A549 (cell line): ENCODE measurements at regions not wholly inside any gene's neighbourhood (a gene's known extent, or its start where the extent isn't known, plus 50 kb on each side); places are given as distances from the start of the nearest gene placed in this dataset.

Source experiments
- ATAC-seq, 2 experiments: fragments of 200-7000 bp in 1 of 2; fragments of >200 bp in 1 of 2; cut with Nextera tagmentation in 1 of 2; cut with Tn5 transposase in 1 of 2; 3 replicates each; pipeline versions ENCODE4 v1.8.0 to v1.9.1; 2018 to 2020; ENCODE audit warnings: mild to moderate bottlenecking in 1 of 2, moderate library complexity in 1 of 2
- CTCF ChIA-PET: fragments of 300-600 bp; sonication (Branson Sonifier 250); formaldehyde crosslinking; extraction: SDS; loops from one replicate; lab custom pipeline; 2021; ENCODE audit warnings: antibody characterized with exemption, inconsistent platforms; lab: Yijun Ruan, JAX
- POLR2A ChIA-PET: fragments of 350-600 bp; formaldehyde crosslinking; extraction: SDS; loops from one replicate; lab custom pipeline; 2021; ENCODE audit warnings: antibody characterized with exemption, inconsistent platforms; lab: Yijun Ruan, JAX
- DNase-seq, 2 experiments: peaks; one replicate each; pipeline versions ENCODE4 v3.0.0 to v3.0.0-alpha.2; 2011 to 2016; ENCODE audit warnings: low read depth in 1 of 2, low spot score in 1 of 2
- FAIRE-seq: peaks from 2 replicates; lab custom pipeline; 2011; peaks lifted over from hg19 to GRCh38; lab: Jason Lieb, UNC
- H3K27ac ChIP-seq, 2 experiments: fragments of >200 bp; sonication (Bioruptor Twin); formaldehyde crosslinking; 3 replicates each; pipeline ENCODE4 v1.5.1; 2016 to 2017
- H3K4me1 ChIP-seq: fragments of >200 bp; sonication (Bioruptor Twin); formaldehyde crosslinking; 3 replicates; pipeline ENCODE4 v1.6.1; 2016
- H3K4me2 ChIP-seq: fragments of >200 bp; sonication (Bioruptor Twin); formaldehyde crosslinking; 3 replicates; pipeline ENCODE4 v1.6.1; 2016
- H3K4me3 ChIP-seq: fragments of >200 bp; sonication (Bioruptor Twin); formaldehyde crosslinking; 3 replicates; pipeline ENCODE4 v1.5.1; 2016
- H3K9me3 ChIP-seq: fragments of >200 bp; sonication (Bioruptor Twin); formaldehyde crosslinking; 3 replicates; pipeline ENCODE4 v1.6.1; 2016
- CBX2 ChIP-seq: fragments of 200-600 bp; sonication (generic); IDR thresholded peaks from 2 replicates; pipeline ENCODE4 v1.6.1; 2016; ENCODE audit warnings: low read depth, mild to moderate bottlenecking, borderline replicate concordance
- CBX8 ChIP-seq: fragments of 200-600 bp; sonication (generic); IDR thresholded peaks from 2 replicates; pipeline ENCODE4 v1.6.1; 2016
- CHD2 ChIP-seq: fragments of 150-350 bp; IDR thresholded peaks from 2 replicates; pipeline ENCODE4 v1.6.1; 2014; ENCODE audit warnings: low read length; ENCODE audit not compliant: partially characterized antibody
- EHF ChIP-seq: fragments of 250-450 bp; sonication (Bioruptor Pico); IDR thresholded peaks from 2 replicates; pipeline ENCODE4 v1.5.0; 2020; ENCODE audit warnings: mild to moderate bottlenecking
- EHMT2 ChIP-seq: fragments of 200-600 bp; sonication (generic); IDR thresholded peaks from 2 replicates; pipeline ENCODE4 v1.6.1; 2016; ENCODE audit warnings: antibody characterized with exemption, low read depth, mild to moderate bottlenecking, moderate library complexity
- FOXS1 ChIP-seq: fragments of 250-450 bp; sonication (Bioruptor Pico); IDR thresholded peaks from 2 replicates; pipeline ENCODE4 v1.5.0; 2020; ENCODE audit warnings: mild to moderate bottlenecking, moderate library complexity
- HDAC2 ChIP-seq: fragments of 200-600 bp; sonication (generic); IDR thresholded peaks from 2 replicates; pipeline ENCODE4 v1.6.1; 2016
- HMGXB4 ChIP-seq: fragments of 250-450 bp; sonication (Bioruptor Pico); IDR thresholded peaks from 2 replicates; pipeline ENCODE4 v1.5.0; 2021; ENCODE audit warnings: mild to moderate bottlenecking, moderate library complexity, borderline replicate concordance
- KDM5A ChIP-seq: fragments of 200-600 bp; sonication (generic); IDR thresholded peaks from 2 replicates; pipeline ENCODE4 v1.6.1; 2016; ENCODE audit warnings: antibody characterized with exemption, mild to moderate bottlenecking
- MAZ ChIP-seq: fragments of 150-350 bp; IDR thresholded peaks from 2 replicates; pipeline ENCODE4 v1.6.1; 2014; ENCODE audit warnings: antibody characterized with exemption, low read depth, low read length, borderline replicate concordance
- MYC ChIP-seq: IDR thresholded peaks from 2 replicates; pipeline ENCODE4 v1.6.1; 2012; ENCODE audit warnings: mild to moderate bottlenecking, inconsistent platforms, low read length, improper control_type of control experiment, borderline replicate concordance
- POLR2AphosphoS2 ChIP-seq: conservative IDR thresholded peaks from 2 replicates; pipeline ENCODE4 v1.6.1; 2012; ENCODE audit warnings: low read length, improper control_type of control experiment, inconsistent platforms
- RARB ChIP-seq: fragments of 250-450 bp; sonication (Bioruptor Pico); IDR thresholded peaks from 2 replicates; pipeline ENCODE4 v1.8.0; 2021; ENCODE audit warnings: mild to moderate bottlenecking, moderate library complexity
- SMC3 ChIP-seq: fragments of >200 bp; sonication (Bioruptor Twin); formaldehyde crosslinking; IDR thresholded peaks from 3 replicates; pipeline ENCODE4 v1.6.1; 2018; ENCODE audit warnings: inconsistent platforms
- SREBF2 ChIP-seq: fragments of 450-650 bp; IDR thresholded peaks from 2 replicates; pipeline ENCODE4 v1.6.1; 2014; ENCODE audit warnings: mild to moderate bottlenecking, moderate library complexity
- WGBS: methylation state at CpG from one replicate; pipeline ENCODE4 v1.1.6; 2017; ENCODE audit errors: missing lambda C conversion rate; 5-methylcytosine and 5-hydroxymethylcytosine counted together
- TF ChIP-seq, protein P1 (sequence below): fragments of 200-600 bp; sonication (generic); IDR thresholded peaks from 2 replicates; pipeline ENCODE4 v1.6.1; 2016; ENCODE audit warnings: antibody characterized with exemption, mild to moderate bottlenecking, moderate library complexity
- TF ChIP-seq, protein P2 (sequence below): IDR thresholded peaks from 2 replicates; pipeline ENCODE4 v1.6.1; 2012
- TF ChIP-seq, protein P3 (sequence below): fragments of >200 bp; sonication (Bioruptor Twin); formaldehyde crosslinking; IDR thresholded peaks from 2 replicates; pipeline ENCODE4 v1.6.1; 2016
- TF ChIP-seq, protein P4 (sequence below): fragments of 450-650 bp; IDR thresholded peaks from 2 replicates; pipeline ENCODE4 v1.6.1; 2014; ENCODE audit warnings: antibody characterized with exemption

- CTCF ChIA-PET = no interaction called here
- ATAC-seq = peak in 1 of 2 experiments; percentile 50; a peak in 2 of 6 replicates
- POLR2A ChIA-PET = no interaction called here
These were observed 436.9 kb downstream of the SLC4A3 start for GRCh38 chr2:220064111-220065030.

GRCh38 chr2:220065581-220065980 is 438.2 kb downstream of the SLC4A3 start:
- WGBS = 68% methylated on average over 2 of the region's 2 CpGs
- CTCF ChIA-PET = no interaction called here

More at GRCh38 chr2:220064111-220065030, 436.9 kb downstream of the SLC4A3 start:
- H3K4me1 ChIP-seq = peaks cover 24% of the 10 kb centered on the region
- TF ChIP-seq HMGXB4 (CRISPR knock-in tag) (no peak), SMC3 (no peak), CHD2 (no peak), HDAC2 (no peak), EHF (CRISPR knock-in tag) (no peak), FOXS1 (CRISPR knock-in tag) (no peak), EHMT2 (no peak), MYC (no peak), MAZ (no peak)
- TF ChIP-seq, protein P1, sequence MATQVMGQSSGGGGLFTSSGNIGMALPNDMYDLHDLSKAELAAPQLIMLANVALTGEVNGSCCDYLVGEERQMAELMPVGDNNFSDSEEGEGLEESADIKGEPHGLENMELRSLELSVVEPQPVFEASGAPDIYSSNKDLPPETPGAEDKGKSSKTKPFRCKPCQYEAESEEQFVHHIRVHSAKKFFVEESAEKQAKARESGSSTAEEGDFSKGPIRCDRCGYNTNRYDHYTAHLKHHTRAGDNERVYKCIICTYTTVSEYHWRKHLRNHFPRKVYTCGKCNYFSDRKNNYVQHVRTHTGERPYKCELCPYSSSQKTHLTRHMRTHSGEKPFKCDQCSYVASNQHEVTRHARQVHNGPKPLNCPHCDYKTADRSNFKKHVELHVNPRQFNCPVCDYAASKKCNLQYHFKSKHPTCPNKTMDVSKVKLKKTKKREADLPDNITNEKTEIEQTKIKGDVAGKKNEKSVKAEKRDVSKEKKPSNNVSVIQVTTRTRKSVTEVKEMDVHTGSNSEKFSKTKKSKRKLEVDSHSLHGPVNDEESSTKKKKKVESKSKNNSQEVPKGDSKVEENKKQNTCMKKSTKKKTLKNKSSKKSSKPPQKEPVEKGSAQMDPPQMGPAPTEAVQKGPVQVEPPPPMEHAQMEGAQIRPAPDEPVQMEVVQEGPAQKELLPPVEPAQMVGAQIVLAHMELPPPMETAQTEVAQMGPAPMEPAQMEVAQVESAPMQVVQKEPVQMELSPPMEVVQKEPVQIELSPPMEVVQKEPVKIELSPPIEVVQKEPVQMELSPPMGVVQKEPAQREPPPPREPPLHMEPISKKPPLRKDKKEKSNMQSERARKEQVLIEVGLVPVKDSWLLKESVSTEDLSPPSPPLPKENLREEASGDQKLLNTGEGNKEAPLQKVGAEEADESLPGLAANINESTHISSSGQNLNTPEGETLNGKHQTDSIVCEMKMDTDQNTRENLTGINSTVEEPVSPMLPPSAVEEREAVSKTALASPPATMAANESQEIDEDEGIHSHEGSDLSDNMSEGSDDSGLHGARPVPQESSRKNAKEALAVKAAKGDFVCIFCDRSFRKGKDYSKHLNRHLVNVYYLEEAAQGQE = no peak
- TF ChIP-seq, protein P2, sequence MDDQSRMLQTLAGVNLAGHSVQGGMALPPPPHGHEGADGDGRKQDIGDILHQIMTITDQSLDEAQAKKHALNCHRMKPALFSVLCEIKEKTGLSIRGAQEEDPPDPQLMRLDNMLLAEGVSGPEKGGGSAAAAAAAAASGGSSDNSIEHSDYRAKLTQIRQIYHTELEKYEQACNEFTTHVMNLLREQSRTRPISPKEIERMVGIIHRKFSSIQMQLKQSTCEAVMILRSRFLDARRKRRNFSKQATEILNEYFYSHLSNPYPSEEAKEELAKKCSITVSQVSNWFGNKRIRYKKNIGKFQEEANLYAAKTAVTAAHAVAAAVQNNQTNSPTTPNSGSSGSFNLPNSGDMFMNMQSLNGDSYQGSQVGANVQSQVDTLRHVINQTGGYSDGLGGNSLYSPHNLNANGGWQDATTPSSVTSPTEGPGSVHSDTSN = no peak
- TF ChIP-seq, protein P3, sequence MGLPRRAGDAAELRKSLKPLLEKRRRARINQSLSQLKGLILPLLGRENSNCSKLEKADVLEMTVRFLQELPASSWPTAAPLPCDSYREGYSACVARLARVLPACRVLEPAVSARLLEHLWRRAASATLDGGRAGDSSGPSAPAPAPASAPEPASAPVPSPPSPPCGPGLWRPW = no peak
- TF ChIP-seq, protein P4, sequence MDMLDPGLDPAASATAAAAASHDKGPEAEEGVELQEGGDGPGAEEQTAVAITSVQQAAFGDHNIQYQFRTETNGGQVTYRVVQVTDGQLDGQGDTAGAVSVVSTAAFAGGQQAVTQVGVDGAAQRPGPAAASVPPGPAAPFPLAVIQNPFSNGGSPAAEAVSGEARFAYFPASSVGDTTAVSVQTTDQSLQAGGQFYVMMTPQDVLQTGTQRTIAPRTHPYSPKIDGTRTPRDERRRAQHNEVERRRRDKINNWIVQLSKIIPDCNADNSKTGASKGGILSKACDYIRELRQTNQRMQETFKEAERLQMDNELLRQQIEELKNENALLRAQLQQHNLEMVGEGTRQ = no peak
- FAIRE-seq (no peak), DNase-seq (peak in 1 of 2 experiments; percentile 54)
- H3K4me3 ChIP-seq = no peak overlapping the region
- 45% methylated on average over 13 of the region's 13 CpGs for WGBS
- no peaks in the 10 kb centered on the region for H3K9me3 ChIP-seq
- peak overlapping the region; percentile 41 for H3K4me2 ChIP-seq
- H3K27ac ChIP-seq = peak overlapping the region in 1 of 2 experiments; percentile 1; a peak in 3 of 6 replicates

More at GRCh38 chr2:220065581-220065980, 438.2 kb downstream of the SLC4A3 start:
- TF ChIP-seq CBX8 = no peak
- no peak for TF ChIP-seq MAZ
- TF ChIP-seq RARB (CRISPR knock-in tag) = no peak
- no peak for TF ChIP-seq SREBF2
- TF ChIP-seq, protein P3 = no peak
- no peak for TF ChIP-seq KDM5A
- no peak for TF ChIP-seq POLR2AphosphoS2
- no peak for TF ChIP-seq CBX2
- Histone ChIP-seq H3K9me3 (no peaks in the 10 kb centered on the region), H3K4me1 (peaks cover 24% of the 10 kb centered on the region), H3K27ac (no peak overlapping the region), H3K4me3 (no peak overlapping the region), H3K4me2 (no peak overlapping the region)
- POLR2A ChIA-PET = no interaction called here
- ATAC-seq = no peak
- DNase-seq = no peak
- no peak for FAIRE-seq
